MCF 10A (cell line): ENCODE measurements at regions not wholly inside any gene's neighbourhood (a gene's known extent, or its start where the extent isn't known, plus 50 kb on each side); places are given as distances from the start of the nearest gene placed in this dataset.
A peak's percentile ranks its signal among the peaks of the same experiment; 100 is the strongest.

Experiments
- BruUV-seq: library from RNA; stranded (reverse); fragments of 400-500 nt; replicated peaks from 2 replicates; lab custom pipeline; 2021; lab: Mats Ljungman, UMichigan
- CTCF ChIA-PET: fragments of 300-600 bp; sonication (Branson Sonifier 250); formaldehyde crosslinking; extraction: SDS; loops from one replicate; lab custom pipeline; 2021; ENCODE audit warnings: antibody characterized with exemption, inconsistent platforms; lab: Yijun Ruan, JAX
- POLR2A ChIA-PET: fragments of 300-600, 350-650 bp; sonication (Branson Sonifier 250); formaldehyde crosslinking; extraction: SDS; loops from one replicate; lab custom pipeline; 2020; ENCODE audit warnings: antibody characterized with exemption, inconsistent platforms; lab: Yijun Ruan, JAX
- DNase-seq: peaks from one replicate; pipeline ENCODE4 v3.0.0-alpha.2; 2018; ENCODE audit not compliant: unreplicated experiment
- H3K27ac Mint-ChIP-seq: one replicate; pipeline ENCODE4 v1.8.0; 2022; ENCODE audit warnings: mild to moderate bottlenecking, low read depth, mixed read lengths; ENCODE audit not compliant: unreplicated experiment
- H3K27me3 Mint-ChIP-seq: one replicate; pipeline ENCODE4 v1.8.0; 2022; ENCODE audit warnings: mixed read lengths; ENCODE audit not compliant: insufficient read depth, unreplicated experiment
- H3K36me3 Mint-ChIP-seq: one replicate; pipeline ENCODE4 v1.8.0; 2022; ENCODE audit warnings: mild to moderate bottlenecking, moderate library complexity, mixed read lengths; ENCODE audit not compliant: insufficient read depth, unreplicated experiment
- H3K4me1 Mint-ChIP-seq: one replicate; pipeline ENCODE4 v1.8.0; 2022; ENCODE audit warnings: mixed read lengths; ENCODE audit not compliant: insufficient read depth, unreplicated experiment
- H3K4me3 Mint-ChIP-seq: one replicate; pipeline ENCODE4 v1.8.0; 2022; ENCODE audit warnings: mild to moderate bottlenecking, moderate library complexity, mixed read lengths; ENCODE audit not compliant: unreplicated experiment
- H3K9me3 Mint-ChIP-seq: one replicate; pipeline ENCODE4 v1.8.0; 2022; ENCODE audit warnings: mixed read lengths; ENCODE audit not compliant: unreplicated experiment
- intact Hi-C: fragments of 100-400 bp; cut with micrococcal nuclease; formaldehyde crosslinking; loops from 2 replicates; pipeline ENCODE4 v1.14.1; 2022
- TF ChIP-seq, protein P1 (sequence below): fragments of 200-600 bp; IDR thresholded peaks from one replicate; pipeline ENCODE4 v1.8.0; 2022; ENCODE audit warnings: antibody characterized with exemption, mild to moderate bottlenecking; ENCODE audit not compliant: unreplicated experiment

DNA sequence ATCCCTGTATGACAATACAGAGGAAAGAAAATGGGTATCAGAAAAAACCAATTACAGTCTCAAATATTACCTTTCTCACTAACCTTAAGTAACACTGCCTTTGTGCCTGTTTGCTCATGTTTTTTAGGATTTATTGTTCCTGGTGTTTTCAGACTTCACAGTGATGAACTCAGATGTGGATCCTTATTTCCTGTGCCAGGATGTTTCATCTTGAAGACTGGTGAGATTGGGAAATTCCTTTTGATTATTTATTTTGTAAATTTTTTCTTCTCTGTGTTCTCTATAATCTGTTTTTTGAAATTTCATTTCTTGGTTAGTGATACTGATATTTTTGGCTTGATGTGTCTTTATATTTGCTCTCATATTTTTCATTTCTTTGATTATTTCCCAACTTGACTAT, 142.4 kb upstream of the GRIN3A start:
- ChIA-PET CTCF (no interaction called here), POLR2A (no interaction called here)
- no peaks in the 10 kb centered on the region for H3K9me3 Mint-ChIP-seq
- H3K4me1 Mint-ChIP-seq, result no peaks in the 10 kb centered on the region
- H3K27me3 Mint-ChIP-seq, result peaks cover 42% of the 10 kb centered on the region
- TF ChIP-seq, protein P1, sequence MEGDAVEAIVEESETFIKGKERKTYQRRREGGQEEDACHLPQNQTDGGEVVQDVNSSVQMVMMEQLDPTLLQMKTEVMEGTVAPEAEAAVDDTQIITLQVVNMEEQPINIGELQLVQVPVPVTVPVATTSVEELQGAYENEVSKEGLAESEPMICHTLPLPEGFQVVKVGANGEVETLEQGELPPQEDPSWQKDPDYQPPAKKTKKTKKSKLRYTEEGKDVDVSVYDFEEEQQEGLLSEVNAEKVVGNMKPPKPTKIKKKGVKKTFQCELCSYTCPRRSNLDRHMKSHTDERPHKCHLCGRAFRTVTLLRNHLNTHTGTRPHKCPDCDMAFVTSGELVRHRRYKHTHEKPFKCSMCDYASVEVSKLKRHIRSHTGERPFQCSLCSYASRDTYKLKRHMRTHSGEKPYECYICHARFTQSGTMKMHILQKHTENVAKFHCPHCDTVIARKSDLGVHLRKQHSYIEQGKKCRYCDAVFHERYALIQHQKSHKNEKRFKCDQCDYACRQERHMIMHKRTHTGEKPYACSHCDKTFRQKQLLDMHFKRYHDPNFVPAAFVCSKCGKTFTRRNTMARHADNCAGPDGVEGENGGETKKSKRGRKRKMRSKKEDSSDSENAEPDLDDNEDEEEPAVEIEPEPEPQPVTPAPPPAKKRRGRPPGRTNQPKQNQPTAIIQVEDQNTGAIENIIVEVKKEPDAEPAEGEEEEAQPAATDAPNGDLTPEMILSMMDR, result no peak
- intact Hi-C loops, result no loop called here
- no peaks in the 10 kb centered on the region for H3K36me3 Mint-ChIP-seq
- BruUV-seq, result no TSS peak
- DNase-seq, result peak; percentile 5
- H3K27ac Mint-ChIP-seq, result no peak overlapping the region
- H3K4me3 Mint-ChIP-seq, result no peak overlapping the region

DNA sequence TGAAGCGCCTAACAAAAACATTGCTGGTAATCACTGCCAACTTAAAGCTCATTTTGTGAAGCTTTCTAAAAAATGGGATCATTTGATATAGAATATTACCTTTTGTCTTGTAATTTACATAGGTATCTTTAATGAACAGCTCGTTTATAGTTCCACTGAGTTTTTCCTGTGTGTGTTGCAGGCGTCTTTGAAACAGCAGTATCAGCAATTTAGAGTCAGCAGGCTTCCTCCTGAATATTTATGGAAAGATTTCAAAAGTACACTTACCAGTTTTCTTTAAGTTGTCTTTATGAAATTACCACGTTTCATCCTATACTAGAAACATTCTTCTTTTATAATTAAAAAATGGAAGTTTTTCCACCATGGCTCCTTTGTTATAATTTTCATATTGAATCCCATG, 140.3 kb upstream of the GRIN3A start:
- BruUV-seq, result no TSS peak
- no peak for DNase-seq
- TF ChIP-seq, protein P1, result no peak
- Mint-ChIP-seq H3K4me1 (no peaks in the 10 kb centered on the region), H3K4me3 (no peak overlapping the region), H3K36me3 (no peaks in the 10 kb centered on the region), H3K27ac (no peak overlapping the region), H3K9me3 (no peaks in the 10 kb centered on the region), H3K27me3 (peaks cover 57% of the 10 kb centered on the region)
- intact Hi-C loops, result no loop called here
- ChIA-PET POLR2A (interaction anchor here (0.6 kb wide), 1 partner anchor 18 kb away, joined by 3 read pairs; no protein-coding TSS in a partner anchor), CTCF (no interaction called here)

GRCh38 chr9:101877439-101877838, 139.0 kb upstream of the GRIN3A start:
- Mint-ChIP-seq H3K27ac (no peak overlapping the region), H3K36me3 (no peaks in the 10 kb centered on the region), H3K4me1 (no peaks in the 10 kb centered on the region), H3K9me3 (no peaks in the 10 kb centered on the region), H3K4me3 (no peak overlapping the region), H3K27me3 (peaks cover 47% of the 10 kb centered on the region)
- BruUV-seq, result no TSS peak
- POLR2A ChIA-PET, result no interaction called here
- DNase-seq, result no peak
- intact Hi-C loops, result no loop called here
- TF ChIP-seq, protein P1, result no peak
- CTCF ChIA-PET, result no interaction called here

DNA sequence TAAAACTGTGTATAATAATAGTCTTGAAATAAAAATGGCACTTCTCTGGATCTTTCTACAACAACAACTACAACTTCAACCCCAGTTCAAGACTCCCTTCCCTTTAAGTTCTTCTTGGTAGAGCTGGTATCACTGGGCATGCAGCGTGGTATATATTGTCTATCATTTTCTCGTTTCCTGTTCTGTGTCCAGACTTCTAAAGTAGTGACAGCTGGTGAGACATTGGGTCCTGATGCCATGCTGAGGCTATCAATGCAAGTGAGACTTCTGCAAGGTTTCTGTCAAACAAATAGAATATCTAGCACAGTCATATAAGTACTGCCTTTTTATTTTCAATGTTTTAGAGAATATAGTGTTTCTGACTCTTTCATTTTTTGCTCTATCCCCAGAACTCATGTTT, 123.0 kb upstream of the GRIN3A start:
- Mint-ChIP-seq H3K4me3 (no peak overlapping the region), H3K9me3 (no peaks in the 10 kb centered on the region), H3K27me3 (peaks cover 87% of the 10 kb centered on the region), H3K27ac (no peak overlapping the region), H3K36me3 (no peaks in the 10 kb centered on the region), H3K4me1 (no peaks in the 10 kb centered on the region)
- intact Hi-C loops, result no loop called here
- ChIA-PET POLR2A (no interaction called here), CTCF (no interaction called here)
- TF ChIP-seq, protein P1, result no peak
- BruUV-seq, result no TSS peak
- DNase-seq, result no peak
